ACC112 (cell line): ENCODE measurements at regions not wholly inside any gene's neighbourhood (a gene's known extent, or its start where the extent isn't known, plus 50 kb on each side); places are given as distances from the start of the nearest gene placed in this dataset.
"Not testable (repeated sequence)": the region's sequence is repeated elsewhere in the genome, so short reads cannot be mapped to it uniquely, and the experiment has no call there.

Experiments used
- H2AFZ ChIP-seq: fragments of 200-600 bp; sonication (generic); one replicate; pipeline ENCODE4 v1.6.0; 2017; ENCODE audit warnings: antibody characterized with exemption, low read length; ENCODE audit not compliant: unreplicated experiment
- H3K27ac ChIP-seq: fragments of 200-600 bp; sonication (generic); 2 replicates; pipeline ENCODE4 v1.5.1; 2014; ENCODE audit warnings: low read depth, mild to moderate bottlenecking, antibody characterized with exemption, low read length, moderate library complexity
- H3K27me3 ChIP-seq: fragments of 200-600 bp; sonication (generic); 2 replicates; pipeline ENCODE4 v1.6.1; 2014; ENCODE audit warnings: mild to moderate bottlenecking, antibody characterized with exemption, low read length, moderate library complexity, mixed read lengths; ENCODE audit not compliant: insufficient read depth
- H3K36me3 ChIP-seq: fragments of 200-600 bp; sonication (generic); 2 replicates; pipeline ENCODE4 v1.6.1; 2016; ENCODE audit warnings: mild to moderate bottlenecking, antibody characterized with exemption, low read length, moderate library complexity, mixed read lengths; ENCODE audit not compliant: insufficient read depth
- H3K4me1 ChIP-seq: fragments of 200-600 bp; sonication (generic); one replicate; pipeline ENCODE4 v1.6.1; 2016; ENCODE audit warnings: low read length, mixed read lengths; ENCODE audit not compliant: insufficient read depth, unreplicated experiment, control insufficient read depth
- H3K4me3 ChIP-seq: fragments of 200-600 bp; sonication (generic); 2 replicates; pipeline ENCODE4 v1.5.1; 2014; ENCODE audit warnings: mild to moderate bottlenecking, low read depth, low read length
- H3K79me2 ChIP-seq: fragments of 200-600 bp; sonication (generic); one replicate; pipeline ENCODE4 v1.6.0; 2016; ENCODE audit warnings: low read length; ENCODE audit not compliant: control insufficient read depth, unreplicated experiment, insufficient read depth

DNA sequence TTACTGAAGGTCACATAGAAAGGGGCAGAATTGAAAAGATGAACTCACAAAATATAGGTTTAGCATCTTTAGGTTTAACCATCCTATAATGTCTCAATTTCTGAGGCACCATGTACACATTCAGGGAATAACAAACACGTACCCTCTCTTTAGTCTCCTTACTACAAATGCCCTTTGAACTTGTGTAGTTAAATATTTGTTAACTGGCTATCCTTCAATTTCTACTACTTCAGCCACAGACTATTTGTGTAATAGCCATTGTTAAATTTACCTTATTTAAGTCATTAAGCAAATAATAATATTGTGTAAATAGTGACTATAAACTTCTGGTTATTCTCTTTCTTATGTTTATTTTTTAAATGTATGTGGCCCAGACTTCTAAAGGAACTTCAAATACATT lies 600.5 kb downstream of the KCNT2 start:
- Histone ChIP-seq H2AFZ (no peak overlapping the region), H3K36me3 (no peaks in the 10 kb centered on the region), H3K4me3 (no peak overlapping the region), H3K27me3 (no peaks in the 10 kb centered on the region), H3K4me1 (no peaks in the 10 kb centered on the region), H3K27ac (no peak overlapping the region), H3K79me2 (no peaks in the 10 kb centered on the region)

DNA sequence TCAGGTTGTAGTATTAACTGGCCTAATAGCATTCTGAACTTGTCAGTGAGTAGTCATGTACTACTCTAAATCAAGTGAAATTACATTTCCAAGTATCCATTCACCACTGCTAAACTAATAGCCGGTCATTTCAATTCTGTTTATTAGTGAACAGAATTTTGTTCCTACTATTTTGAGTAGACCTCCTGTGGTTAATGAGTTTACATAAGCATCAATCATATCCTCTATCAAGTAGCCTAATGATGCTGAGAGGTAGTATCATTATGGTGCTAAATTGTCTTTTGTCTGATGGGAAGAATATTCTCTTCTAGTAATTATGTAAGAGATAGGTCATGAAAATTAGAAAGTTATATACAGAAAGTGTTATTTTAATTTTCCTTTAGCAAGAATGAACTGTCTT lies 602.8 kb downstream of the KCNT2 start:
- H3K4me1 ChIP-seq = no peaks in the 10 kb centered on the region
- H3K4me3 ChIP-seq = no peak overlapping the region
- no peak overlapping the region for H3K27ac ChIP-seq
- no peaks in the 10 kb centered on the region for H3K36me3 ChIP-seq
- H3K27me3 ChIP-seq = no peaks in the 10 kb centered on the region
- no peak overlapping the region for H2AFZ ChIP-seq
- H3K79me2 ChIP-seq = no peaks in the 10 kb centered on the region

DNA sequence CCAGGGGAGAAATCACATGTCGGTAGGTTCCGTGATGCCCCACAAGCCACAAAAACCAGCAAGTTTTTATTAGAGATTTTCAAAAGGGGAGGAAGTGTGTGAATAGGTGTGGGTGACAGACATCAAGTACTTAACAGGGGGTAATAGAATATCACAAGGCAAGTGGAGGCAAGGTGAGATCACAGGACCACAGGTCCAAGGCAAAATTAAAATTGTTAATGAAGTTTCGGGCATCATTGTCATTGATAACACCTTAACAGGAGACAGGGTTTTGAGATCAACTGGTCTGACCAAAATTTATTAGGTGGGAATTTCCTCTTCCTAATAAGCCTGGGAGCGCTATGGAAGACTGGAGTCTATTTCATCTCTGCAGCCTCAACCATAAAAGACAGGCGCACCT lies 603.9 kb downstream of the KCNT2 start:
- H3K27me3 ChIP-seq, H2AFZ ChIP-seq, H3K36me3 ChIP-seq, H3K27ac ChIP-seq, H3K4me1 ChIP-seq, H3K79me2 ChIP-seq, H3K4me3 ChIP-seq: not testable (repeated sequence)

DNA sequence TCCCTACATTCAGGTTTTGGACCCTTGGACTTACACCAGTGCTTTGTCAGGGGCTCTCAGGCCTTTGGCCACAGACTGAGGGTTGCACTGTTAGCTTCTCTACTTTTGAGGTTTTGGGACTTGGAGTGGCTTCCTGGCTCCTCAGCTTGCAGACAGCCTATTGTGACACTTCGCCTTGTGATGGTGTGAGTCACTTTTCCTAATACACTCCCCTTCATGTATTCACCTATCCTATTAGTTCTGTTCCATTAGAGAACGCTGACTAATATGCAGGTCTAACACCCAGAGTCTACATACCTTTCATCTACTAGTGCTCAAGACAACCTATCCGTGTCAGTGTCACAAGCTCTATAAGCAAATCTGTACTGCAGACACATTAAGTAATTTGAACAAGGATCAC lies 605.3 kb downstream of the KCNT2 start:
- Histone ChIP-seq H3K27ac (no peak overlapping the region), H3K4me3 (no peak overlapping the region), H3K36me3 (no peaks in the 10 kb centered on the region), H3K79me2 (no peaks in the 10 kb centered on the region), H2AFZ (no peak overlapping the region), H3K27me3 (no peaks in the 10 kb centered on the region), H3K4me1 (no peaks in the 10 kb centered on the region)

DNA sequence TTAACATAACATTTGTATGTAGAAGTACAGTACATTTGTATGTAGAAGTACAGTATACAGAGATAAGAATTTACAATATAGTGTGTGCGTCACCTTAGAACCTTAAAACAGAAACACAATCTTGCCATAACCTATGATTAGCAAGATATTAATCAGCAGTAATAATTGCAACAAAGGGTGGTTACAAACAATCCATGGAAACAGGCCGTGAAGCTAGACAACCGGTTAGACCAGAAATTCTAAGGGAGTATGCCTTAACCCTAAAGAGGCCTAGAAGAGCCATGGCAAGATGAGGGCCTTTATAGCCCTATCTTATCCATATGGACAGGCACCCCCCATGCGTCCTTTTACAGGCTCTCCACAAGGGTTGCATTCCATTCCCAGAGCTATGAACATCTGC lies 605.9 kb downstream of the KCNT2 start:
- H3K4me1 ChIP-seq, H3K4me3 ChIP-seq, H3K79me2 ChIP-seq, H2AFZ ChIP-seq, H3K27ac ChIP-seq, H3K27me3 ChIP-seq, H3K36me3 ChIP-seq: not testable (repeated sequence)

DNA sequence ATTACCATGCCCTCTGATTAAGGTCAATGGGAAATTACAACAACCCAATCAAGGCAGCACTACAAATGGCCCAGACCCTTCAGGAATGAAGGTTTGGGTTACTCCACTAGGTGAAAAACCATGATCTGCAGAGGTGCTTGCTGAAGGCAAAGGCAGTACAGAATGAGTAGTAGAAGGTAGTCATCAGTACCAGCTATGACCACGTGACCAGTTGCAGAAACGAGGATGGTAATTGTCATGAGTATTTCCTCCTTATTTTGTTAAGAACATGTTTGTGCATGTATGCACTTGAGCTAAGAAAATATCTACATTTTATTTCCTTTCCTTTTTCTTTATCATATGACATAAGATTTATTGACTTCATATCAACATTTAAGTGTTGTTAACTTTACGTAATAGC lies 607.1 kb downstream of the KCNT2 start:
- Histone ChIP-seq H3K79me2 (no peaks in the 10 kb centered on the region), H3K4me3 (no peak overlapping the region), H2AFZ (no peak overlapping the region), H3K27ac (no peak overlapping the region), H3K36me3 (no peaks in the 10 kb centered on the region), H3K4me1 (no peaks in the 10 kb centered on the region), H3K27me3 (no peaks in the 10 kb centered on the region)

DNA sequence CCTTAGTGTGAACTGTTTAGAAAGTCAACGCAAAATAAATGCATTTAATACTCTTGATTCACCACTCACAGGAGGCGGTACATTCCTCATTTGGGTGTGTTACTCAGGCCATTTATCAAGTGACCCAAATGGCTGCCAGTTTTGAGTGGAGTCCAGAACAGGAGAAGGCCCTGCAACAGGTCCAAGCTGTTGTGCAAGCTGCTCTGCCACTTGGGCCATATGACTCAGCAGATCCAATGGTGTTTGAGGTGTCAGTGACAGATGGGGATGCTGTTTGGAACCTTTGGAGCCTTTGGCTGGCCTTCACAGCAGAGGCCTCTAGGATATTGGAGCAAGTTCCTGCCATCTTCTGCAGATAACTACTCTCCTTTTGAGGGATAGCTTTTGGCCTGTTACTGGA lies 609.2 kb downstream of the KCNT2 start:
- Histone ChIP-seq H3K27me3 (no peaks in the 10 kb centered on the region), H2AFZ (no peak overlapping the region), H3K4me1 (no peaks in the 10 kb centered on the region), H3K27ac (no peak overlapping the region), H3K79me2 (no peaks in the 10 kb centered on the region), H3K36me3 (no peaks in the 10 kb centered on the region), H3K4me3 (no peak overlapping the region)

DNA sequence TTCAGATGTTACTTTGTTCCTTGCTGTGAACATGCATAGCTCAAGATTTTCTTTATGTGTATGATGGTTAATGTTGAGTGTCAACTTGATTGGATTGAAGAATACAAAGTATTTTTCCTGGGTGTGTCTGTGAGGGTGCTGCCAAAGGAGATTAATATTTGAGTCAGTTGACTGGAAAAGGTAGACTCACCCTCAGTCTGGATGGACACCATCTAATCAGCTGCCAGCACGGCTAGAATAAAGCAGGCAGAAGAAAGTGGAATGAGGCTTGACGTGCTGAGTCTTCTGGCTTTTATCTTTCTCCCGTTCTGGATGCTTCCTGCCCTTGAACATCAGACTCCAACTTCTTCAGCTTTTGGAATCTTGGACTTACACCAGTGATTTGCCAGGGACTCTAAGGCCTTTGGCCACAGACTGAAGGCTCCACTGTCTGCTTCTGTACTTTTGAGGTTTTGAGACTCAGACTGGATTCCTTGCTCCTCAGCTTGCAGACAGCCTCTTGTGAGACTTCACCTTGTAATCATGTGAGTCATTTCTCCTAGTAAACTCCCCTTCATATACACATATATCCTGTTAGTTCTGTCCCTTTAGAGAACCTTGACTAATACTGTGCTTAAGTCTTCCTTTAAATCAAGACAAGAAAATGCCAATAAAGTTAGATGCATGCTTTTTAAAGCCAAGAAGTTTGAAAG lies 626.6 kb downstream of the KCNT2 start:
- H3K27me3 ChIP-seq = no peaks in the 10 kb centered on the region
- H2AFZ ChIP-seq = no peak overlapping the region
- no peaks in the 10 kb centered on the region for H3K36me3 ChIP-seq
- H3K4me1 ChIP-seq = peaks cover 8% of the 10 kb centered on the region
- no peak overlapping the region for H3K27ac ChIP-seq
- no peaks in the 10 kb centered on the region for H3K79me2 ChIP-seq
- H3K4me3 ChIP-seq = no peak overlapping the region

DNA sequence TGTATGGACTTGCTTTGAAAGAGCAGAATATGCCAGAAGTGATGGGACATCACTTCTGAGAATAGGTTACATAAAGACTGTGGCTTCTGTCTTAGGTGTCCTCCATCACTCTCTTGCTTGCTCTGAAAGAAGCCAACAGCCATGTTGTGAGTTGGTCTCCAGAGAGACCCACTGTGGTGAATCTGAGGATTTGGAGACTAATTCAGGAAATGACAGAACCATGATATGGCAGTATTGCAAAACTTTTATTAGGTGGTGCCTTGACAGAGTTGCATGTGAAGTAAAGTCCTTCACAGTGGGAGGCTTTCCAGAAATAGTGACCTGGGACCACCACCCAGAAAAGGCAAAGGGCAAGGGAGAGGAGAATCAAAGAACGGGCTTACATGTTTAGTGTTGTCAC lies 628.6 kb downstream of the KCNT2 start:
- no peak overlapping the region for H3K4me3 ChIP-seq
- no peak overlapping the region for H2AFZ ChIP-seq
- no peaks in the 10 kb centered on the region for H3K79me2 ChIP-seq
- H3K4me1 ChIP-seq = peaks cover 8% of the 10 kb centered on the region
- no peak overlapping the region; the same call in 1 of the 2 replicates for H3K27ac ChIP-seq
- H3K36me3 ChIP-seq = no peaks in the 10 kb centered on the region
- no peaks in the 10 kb centered on the region for H3K27me3 ChIP-seq

DNA sequence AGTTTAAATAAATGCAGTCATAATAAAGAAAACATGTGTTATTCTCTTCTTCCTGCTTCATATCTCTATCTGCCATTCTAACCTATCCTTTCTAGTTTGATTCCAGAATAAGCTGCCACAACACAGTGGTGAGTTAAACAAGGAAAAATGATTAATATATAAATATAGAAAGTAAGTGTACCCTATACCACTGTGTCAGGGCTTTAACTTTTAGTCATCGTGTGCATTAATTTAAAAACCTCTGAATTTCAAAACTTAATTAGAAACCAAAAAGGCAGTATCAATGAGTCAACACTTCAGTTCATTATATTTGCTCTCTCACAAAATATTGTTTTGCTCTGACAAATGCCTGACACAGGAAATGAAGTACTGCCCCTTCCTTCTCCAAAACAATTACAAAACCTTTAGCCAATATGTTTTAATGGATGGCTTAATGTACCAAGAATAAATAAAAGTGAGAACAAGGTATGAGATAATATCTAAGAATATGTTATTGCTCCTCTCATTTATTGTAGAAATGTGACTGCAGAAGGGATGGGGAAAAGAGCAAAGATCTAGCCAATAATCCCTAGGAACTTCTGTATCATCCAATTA lies 634.8 kb downstream of the KCNT2 start:
- H3K4me3 ChIP-seq = no peak overlapping the region
- H2AFZ ChIP-seq = no peak overlapping the region
- no peaks in the 10 kb centered on the region for H3K79me2 ChIP-seq
- H3K36me3 ChIP-seq = no peaks in the 10 kb centered on the region
- H3K4me1 ChIP-seq = no peaks in the 10 kb centered on the region
- no peak overlapping the region for H3K27ac ChIP-seq
- H3K27me3 ChIP-seq = no peaks in the 10 kb centered on the region

DNA sequence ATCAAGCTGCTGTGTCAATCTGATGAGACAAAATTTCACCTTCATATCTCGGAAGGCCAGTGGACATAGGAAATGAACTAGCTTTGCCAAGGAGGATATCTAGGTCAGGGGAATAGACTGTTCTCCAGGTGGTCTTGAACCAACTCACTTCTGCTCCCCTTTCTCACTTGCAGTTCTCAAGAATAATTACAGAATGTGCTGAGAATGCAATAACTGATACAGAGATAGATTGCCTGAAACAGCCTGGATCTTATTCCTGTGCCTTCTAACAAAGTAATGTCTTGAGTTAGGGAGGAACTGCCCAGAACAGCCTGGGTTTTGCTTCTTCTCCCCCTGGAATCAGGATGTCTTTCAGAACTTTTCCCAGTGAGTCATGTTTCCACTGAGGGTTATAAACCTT lies 636.7 kb downstream of the KCNT2 start:
- no peaks in the 10 kb centered on the region for H3K4me1 ChIP-seq
- no peak overlapping the region for H2AFZ ChIP-seq
- H3K4me3 ChIP-seq = no peak overlapping the region
- H3K36me3 ChIP-seq = no peaks in the 10 kb centered on the region
- H3K79me2 ChIP-seq = no peaks in the 10 kb centered on the region
- no peaks in the 10 kb centered on the region for H3K27me3 ChIP-seq
- H3K27ac ChIP-seq = no peak overlapping the region
